HG02981 (cell line): ENCODE measurements at regions not wholly inside any gene's neighbourhood (a gene's known extent, or its start where the extent isn't known, plus 50 kb on each side); places are given as distances from the start of the nearest gene placed in this dataset.
"Not testable (repeated sequence)": the region's sequence is repeated elsewhere in the genome, so short reads cannot be mapped to it uniquely, and the experiment has no call there.

Experiments used
- ATAC-seq: cut with Tn5 transposase; IDR thresholded peaks from one replicate; pipeline ENCODE4 v1.9.1; 2021; ENCODE audit warnings: mild to moderate bottlenecking, moderate library complexity; ENCODE audit not compliant: unreplicated experiment

- no peak for ATAC-seq
These were observed 589.2 kb downstream of the SLC16A7 start for GRCh38 chr12:60185060-60185459.

- ATAC-seq: no peak
These were observed 595.4 kb downstream of the SLC16A7 start for GRCh38 chr12:60191271-60191670.

- ATAC-seq: no peak
These were observed 596.0 kb downstream of the SLC16A7 start for GRCh38 chr12:60191676-60192359.

- no peak for ATAC-seq
These were observed 598.8 kb downstream of the SLC16A7 start for GRCh38 chr12:60194678-60195077.

- ATAC-seq: no peak
These were observed 599.7 kb downstream of the SLC16A7 start for GRCh38 chr12:60195483-60195882.

- ATAC-seq: no peak
These were observed 600.5 kb downstream of the SLC16A7 start for GRCh38 chr12:60196366-60196765.

GRCh38 chr12:60197589-60197988, 601.8 kb downstream of the SLC16A7 start:
- no peak for ATAC-seq

GRCh38 chr12:60201891-60202290, 606.1 kb downstream of the SLC16A7 start:
- no peak for ATAC-seq

GRCh38 chr12:60205500-60205899, 609.7 kb downstream of the SLC16A7 start:
- ATAC-seq: no peak

GRCh38 chr12:60209521-60209920, 613.7 kb downstream of the SLC16A7 start:
- no peak for ATAC-seq

- no peak for ATAC-seq
These were observed 614.1 kb downstream of the SLC16A7 start for GRCh38 chr12:60209933-60210332.

GRCh38 chr12:60210756-60211155, 614.9 kb downstream of the SLC16A7 start:
- no peak for ATAC-seq

- no peak for ATAC-seq
These were observed 615.4 kb downstream of the SLC16A7 start for GRCh38 chr12:60211244-60211643.

- no peak for ATAC-seq
These were observed 616.6 kb downstream of the SLC16A7 start for GRCh38 chr12:60212159-60213000.

GRCh38 chr12:60213272-60213671, 617.4 kb downstream of the SLC16A7 start:
- ATAC-seq: not testable (repeated sequence)

- no peak for ATAC-seq
These were observed 620.4 kb downstream of the SLC16A7 start for GRCh38 chr12:60216226-60216625.

- ATAC-seq: no peak
These were observed 627.4 kb downstream of the SLC16A7 start for GRCh38 chr12:60223242-60223641.

GRCh38 chr12:60225216-60226000, 629.6 kb downstream of the SLC16A7 start:
- no peak for ATAC-seq

- ATAC-seq: no peak
These were observed 632.1 kb downstream of the SLC16A7 start for GRCh38 chr12:60227916-60228315.

GRCh38 chr12:60230056-60230455, 634.2 kb downstream of the SLC16A7 start:
- ATAC-seq: no peak

GRCh38 chr12:60231303-60231702, 635.5 kb downstream of the SLC16A7 start:
- ATAC-seq: no peak
